ENCODE measurements at regions not wholly inside any gene's neighbourhood (a gene's known extent, or its start where the extent isn't known, plus 50 kb on each side); places are given as distances from the start of the nearest gene placed in this dataset.

DNA sequence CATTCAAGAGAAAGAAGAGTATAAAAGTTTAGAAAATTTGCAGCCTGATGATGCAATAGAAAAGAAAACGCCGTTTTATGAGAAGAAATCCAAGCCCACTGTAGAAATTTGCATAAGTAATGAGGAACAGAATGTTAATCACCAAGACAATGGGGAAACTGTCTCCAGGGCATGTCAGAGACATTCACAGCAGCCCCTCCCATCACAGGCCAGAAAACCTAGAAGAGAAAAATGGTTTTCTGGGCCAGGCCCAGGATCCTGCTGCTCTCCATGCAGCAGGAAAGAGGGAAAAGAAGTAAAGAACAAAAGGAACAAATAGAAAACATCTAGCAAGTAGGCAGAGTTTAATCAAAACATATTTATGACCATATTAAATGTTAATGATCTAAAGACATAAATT, 119.0 kb downstream of the ANKRD50 start:
- no peak for DNase-seq

DNA sequence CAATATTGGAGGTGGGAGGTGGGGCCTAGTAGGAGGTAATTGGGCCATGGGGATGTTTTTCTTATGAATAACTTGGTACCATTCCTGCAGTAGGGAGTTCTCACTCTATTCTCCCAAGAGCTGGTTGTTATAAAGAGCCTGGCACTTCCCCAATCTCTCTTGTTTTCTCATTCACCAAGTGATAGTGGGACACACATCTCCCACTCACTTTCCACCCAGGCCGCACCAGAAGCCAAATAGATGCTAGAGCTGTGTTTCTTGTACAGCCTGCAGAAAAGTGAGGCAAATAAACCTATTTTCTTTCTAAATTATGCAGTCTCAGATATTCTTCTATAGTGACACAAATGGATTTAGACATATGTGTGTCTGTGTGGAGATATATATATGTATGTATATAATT, 117.6 kb downstream of the ANKRD50 start:
- DNase-seq: no peak

DNA sequence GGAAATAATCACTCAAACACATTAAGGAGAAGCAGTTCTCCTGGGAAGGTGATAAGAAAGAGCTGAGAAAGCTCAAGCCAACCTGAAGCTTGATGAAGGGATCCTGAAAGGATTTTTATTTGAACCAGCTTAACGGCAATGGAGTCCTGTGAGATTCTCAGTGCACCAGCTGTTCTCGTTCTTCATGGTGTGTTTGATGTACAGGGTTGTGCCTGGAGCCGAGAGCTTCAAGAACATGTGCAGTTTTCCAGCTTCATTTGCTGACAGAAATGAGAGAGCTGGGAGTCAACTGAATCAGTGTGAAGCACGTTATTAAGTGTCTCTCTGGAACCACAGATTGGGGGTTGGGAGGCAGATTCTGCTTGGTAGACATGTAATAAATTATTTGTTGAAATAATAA, 115.7 kb downstream of the ANKRD50 start:
- DNase-seq: no peak

DNA sequence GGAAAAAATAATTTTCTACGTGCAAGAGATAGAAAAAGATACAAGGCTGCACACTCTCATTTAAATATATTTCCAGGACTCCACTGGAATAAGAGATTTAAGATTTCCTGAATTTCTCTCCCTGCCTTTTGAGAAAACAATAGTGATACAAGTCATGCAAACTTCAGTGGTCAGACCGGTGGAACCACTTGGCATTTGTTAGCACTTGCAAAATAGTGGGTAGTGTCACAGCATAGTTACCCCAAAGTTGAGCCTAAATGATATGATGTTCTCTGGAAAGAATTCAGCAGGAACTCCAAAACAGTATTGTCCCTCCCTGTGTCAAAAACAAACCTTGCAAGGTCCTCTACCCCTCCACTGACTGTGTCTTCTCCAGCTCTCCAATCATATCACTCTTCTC, 102.3 kb downstream of the ANKRD50 start:
- DNase-seq: no peak
